GM18861 (cell line): ENCODE measurements at regions not wholly inside any gene's neighbourhood (a gene's known extent, or its start where the extent isn't known, plus 50 kb on each side); places are given as distances from the start of the nearest gene placed in this dataset.

Experiments
- ATAC-seq: cut with Tn5 transposase; IDR thresholded peaks from one replicate; pipeline ENCODE4 v1.9.1; 2021; ENCODE audit not compliant: unreplicated experiment

DNA sequence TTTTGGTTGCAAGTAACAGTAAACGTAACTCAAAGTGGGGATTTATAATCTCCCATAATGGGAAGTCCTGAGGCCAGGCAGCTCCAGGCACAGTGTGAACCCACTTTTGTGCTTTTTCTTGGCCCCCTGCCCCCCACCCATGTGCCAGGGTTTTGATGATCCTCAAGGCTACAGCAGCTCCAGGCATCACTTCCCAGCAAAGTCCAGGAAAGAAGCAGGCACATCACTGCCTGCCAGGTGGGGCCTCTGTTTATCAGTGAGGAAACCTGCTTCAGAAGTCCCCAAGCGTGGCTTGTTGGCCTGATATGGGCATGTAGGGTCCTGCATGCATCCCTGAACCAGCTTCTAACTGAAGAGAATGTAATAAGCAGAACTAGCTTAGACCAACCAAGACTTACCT is 299.2 kb upstream of the SKOR2 start:
- ATAC-seq = no peak

DNA sequence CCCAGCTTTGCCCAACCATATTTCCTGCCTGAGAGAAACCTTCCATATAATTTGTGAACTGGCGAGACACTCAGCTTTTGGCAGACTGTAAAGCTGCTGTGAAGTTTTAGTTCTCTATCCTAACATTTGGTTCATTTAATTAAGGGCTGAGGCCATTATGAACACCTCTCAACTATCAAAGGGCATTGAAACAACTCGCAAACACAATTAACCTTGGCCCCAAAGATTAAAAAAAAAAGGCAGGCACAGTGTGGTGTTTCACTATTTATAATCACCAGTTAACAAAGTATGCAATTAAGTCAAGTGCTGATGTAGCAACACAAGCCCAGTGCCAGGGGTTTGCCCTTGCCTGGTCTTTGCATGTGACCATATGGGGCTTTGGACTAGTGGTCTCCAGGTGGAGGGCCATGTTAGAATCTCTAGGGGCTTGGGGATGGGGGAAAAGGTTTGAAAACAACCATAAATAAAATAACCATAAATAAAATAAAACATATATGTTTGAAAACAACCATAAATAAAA is 297.6 kb upstream of the SKOR2 start:
- no peak for ATAC-seq

DNA sequence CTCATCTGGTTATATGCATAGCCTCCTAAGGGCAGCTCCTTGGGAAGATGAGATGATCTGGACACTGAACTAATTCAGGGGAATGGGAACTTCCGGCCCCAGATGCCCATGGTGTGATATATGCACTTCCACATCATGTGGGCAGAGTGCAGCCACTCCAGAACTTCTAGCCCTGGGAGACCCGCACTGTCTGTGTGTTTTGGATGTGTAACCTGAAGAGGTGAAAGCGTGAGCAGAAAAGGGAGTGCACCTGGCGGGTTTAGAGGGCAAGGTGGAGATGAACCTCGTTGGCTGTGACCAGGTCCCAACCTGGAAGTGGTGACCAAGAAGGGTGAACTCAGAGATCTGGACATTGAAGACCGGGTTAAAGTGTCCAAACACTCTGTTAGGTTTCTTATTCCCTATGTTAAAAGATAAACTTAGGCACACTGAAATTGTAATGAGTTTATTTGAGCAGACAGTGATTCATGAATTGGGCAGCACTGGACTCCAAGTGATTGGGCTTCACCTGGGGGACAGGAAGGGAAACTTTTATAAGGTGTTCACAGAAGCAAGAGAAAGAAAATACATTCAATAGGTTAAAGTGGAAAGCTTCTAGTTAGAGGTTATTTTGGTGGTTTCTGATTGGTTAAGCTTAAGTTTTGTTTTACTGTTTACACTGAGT is 296.2 kb upstream of the SKOR2 start:
- ATAC-seq = no peak

DNA sequence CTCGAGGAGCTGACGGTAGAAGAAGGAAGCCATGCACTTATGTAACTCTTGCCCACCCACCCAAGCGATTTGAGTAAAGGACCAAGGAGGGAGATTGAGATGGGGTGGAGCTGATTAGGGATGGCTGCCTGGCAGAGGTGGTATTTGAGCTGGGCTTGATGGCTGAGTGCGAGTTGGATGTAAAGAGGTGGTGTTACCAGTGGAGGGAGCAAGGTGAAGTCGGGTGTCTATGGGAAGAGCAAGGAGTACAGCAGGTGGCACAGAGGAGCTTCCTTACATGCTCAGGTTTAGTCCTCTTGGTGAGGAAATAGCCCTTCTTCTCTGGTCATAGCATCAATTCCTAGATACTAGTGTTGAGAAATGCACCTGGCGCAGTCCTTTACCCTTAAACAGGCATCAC is 294.2 kb upstream of the SKOR2 start:
- no peak for ATAC-seq

DNA sequence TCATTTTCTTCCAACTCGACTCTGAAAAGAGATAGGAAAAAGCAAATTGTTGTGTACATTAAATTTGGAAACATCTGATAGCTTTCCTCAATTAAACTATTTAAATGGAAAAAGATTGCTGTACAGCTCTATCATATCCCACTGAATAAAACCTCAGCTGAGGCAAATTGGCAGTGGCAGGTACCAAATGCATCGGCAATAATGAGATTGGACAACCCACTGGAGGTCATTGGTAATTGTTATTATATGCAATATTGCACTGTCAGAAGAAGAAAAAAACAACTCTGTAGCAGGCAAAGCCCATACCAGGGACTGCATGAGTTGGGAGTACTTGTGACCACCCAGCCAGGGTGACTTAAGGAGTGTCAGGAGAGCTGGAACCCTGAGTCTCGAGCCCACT is 291.6 kb upstream of the SKOR2 start:
- no peak for ATAC-seq

DNA sequence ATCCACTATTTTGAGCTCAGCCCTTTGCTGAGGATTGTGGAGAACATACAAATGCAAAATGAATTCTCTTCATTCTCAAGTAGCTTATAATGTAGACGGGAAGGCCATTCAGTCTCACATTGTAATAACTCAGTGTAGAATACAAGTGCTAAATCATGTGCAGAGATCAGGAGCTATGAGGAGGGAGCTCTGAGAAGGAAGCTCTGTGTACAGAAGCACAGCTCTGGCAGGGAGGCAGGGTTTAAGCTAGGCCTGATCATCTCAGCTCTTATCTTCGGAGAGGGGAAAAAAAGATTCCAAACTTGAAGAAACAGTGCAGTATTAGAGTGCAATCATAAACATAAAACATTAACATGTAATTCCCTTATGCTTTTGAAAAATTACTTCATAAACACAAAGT is 291.1 kb upstream of the SKOR2 start:
- no peak for ATAC-seq

DNA sequence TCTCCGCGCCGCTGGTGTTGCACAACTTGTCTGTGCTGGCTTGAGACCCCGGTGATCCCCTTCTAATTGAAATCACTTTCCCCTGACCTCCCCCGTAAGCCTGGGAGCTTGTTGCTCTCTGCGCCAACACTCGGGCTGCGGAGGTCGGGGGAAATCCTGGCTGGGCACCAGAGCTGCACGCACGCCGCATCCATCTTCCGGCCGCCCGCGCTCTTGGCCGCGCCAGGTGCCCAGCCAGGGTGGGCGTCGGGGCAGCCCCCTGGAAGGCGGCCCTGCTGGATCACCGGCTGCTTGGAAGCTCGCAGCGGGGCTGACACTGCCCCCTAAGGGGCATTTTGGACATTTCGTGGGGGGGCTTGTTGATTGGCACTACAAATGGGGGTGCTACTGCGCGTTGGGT is 280.3 kb upstream of the SKOR2 start:
- no peak for ATAC-seq

DNA sequence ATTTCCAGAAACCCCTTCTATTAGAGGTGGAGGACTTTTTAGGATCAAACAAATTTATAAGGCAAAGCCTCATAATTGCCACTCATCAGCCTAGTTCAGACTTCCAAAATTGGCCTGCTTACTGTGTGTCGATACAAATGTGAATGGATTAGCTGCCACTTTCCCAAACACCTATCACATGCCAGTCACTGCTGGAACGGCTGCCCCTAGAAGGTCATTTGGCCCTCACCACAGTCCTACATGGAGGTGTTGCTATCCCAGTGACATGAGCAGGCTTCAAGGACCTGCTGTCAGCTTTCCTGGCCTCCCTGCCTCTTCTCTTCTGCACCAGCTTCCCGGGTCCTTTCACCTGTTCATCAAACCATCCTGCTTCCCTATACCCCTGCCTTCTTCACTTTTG is 279.2 kb upstream of the SKOR2 start:
- ATAC-seq = no peak

DNA sequence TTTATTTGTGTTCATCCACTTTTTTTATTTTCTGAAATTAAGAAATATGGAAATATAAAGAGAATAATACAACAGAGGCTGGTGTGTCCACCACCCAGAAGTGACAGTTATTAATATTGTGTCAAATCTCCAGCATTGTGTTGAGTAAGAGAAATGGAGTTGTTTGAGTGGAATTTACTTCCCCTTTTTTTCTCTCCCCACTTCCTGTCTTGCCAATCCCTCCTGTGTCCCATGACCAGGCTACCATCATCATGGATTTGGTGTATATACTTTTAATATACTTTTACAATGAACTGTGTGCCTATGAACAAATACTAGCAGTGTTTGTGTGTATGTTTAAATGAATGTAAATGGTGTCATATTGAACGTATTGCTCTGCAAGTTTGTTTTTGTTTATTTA is 276.9 kb upstream of the SKOR2 start:
- ATAC-seq = no peak

DNA sequence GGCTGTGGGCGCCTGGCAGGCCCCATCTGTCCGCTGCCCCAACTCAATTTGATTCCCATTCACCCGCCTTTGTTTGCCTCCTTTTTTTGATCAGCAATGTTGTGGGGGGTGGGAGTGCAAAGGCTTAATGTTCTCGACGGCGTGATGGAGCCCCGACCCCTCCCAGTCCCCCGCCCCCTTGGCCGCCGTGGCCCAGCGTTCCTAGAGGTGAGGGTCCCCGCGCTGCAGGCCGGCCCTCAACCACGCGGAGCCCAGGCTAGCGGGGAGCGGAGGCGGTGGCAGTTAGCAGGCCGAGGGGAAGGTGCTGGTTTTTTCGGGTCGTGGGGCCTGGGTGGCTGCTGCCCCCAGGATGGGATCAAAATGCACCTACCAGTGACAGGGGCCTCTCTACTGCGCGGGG is 274.7 kb upstream of the SKOR2 start:
- ATAC-seq = no peak

DNA sequence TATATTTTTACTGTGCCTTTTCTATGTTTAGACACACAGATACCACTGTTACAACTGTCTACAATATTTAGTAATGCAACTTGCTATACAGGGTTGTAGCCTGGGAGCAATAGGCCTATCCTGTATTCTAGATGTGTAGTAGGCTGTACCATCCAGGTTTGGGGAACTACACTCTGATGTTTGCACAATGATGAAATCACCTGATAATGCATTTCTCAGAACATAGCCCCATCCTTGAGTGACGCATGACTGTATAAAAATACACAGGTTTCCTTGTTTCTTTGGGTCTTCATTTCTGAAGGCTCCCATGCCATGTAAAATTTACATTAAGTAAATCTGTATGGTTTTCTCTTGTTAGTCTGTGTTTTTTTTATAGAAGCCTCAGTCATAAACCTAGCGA is 270.9 kb upstream of the SKOR2 start:
- no peak for ATAC-seq

DNA sequence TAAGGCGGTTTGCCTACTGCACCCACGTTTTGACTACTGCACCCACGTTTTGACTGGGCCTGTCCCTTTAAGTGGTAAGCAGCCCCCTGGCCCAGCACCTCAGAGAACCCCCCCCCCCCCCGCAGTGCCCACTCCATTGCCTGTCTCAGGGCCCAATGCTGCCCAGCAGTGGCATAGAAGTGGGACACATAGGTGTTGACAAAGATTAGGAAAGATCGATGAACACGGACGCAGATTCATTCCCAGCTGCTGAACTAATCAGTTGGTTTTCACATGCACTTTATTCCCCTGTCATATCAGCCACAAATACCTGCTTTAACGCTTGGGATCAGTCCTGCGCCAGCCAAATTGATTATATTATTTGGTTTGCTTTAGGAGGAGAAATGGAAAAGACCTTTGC is 268.8 kb upstream of the SKOR2 start:
- no peak for ATAC-seq

DNA sequence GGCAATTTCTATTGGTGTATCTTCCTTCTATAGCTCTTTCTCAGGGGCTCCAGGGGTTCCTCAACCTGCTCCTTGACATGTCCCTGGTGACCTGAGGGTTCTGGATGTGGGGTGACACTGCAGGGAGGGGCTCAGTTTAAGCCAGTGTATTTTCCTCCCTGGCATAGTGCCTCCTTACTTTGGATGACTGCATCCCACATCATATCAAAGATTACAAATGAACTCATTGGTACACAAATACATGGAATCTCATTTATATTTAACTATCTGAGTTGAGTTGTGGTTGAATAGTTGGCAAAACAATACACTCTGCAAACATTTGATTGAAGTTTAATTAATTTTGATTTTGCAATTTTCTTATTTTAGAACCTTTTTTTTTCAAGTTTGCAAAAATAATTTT is 268.2 kb upstream of the SKOR2 start:
- no peak for ATAC-seq

DNA sequence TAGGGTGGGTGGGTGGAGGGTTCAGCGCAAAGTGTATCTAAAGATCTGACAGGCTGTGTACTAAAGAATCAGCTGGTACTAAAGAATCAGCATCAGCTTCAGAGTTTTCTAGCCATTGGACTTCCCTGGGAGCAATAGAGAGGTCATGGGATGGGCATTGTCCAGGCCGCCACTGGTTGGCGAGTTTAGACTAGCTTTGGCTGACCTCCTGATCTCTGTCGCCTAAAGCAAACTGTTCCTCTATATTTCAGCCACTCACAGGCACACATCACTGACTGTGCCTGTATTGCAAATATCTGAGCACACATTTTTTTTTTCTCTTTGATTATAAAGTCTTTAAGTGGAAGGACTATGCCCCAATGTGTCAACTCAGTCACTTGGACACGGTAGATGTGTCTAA is 267.8 kb upstream of the SKOR2 start:
- ATAC-seq = no peak

DNA sequence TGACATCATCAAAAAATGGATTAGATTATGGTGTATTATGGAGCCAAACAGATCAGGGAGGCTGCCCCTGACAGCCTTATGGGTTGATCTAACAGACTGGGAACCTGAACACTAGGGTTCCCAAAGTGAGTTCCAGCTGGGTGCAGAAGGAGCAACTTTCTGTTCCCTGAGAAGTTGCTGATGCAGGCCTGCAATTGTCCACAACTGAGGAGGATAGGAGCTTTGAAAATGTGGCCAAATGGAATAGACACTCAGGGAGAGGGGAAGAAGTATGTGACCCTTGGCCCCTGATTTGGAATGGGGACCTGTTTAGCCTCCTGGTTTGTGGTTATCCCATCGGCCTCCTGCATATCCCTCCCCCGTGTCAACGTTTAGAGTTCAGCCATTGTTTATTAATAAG is 262.2 kb upstream of the SKOR2 start:
- ATAC-seq = no peak

DNA sequence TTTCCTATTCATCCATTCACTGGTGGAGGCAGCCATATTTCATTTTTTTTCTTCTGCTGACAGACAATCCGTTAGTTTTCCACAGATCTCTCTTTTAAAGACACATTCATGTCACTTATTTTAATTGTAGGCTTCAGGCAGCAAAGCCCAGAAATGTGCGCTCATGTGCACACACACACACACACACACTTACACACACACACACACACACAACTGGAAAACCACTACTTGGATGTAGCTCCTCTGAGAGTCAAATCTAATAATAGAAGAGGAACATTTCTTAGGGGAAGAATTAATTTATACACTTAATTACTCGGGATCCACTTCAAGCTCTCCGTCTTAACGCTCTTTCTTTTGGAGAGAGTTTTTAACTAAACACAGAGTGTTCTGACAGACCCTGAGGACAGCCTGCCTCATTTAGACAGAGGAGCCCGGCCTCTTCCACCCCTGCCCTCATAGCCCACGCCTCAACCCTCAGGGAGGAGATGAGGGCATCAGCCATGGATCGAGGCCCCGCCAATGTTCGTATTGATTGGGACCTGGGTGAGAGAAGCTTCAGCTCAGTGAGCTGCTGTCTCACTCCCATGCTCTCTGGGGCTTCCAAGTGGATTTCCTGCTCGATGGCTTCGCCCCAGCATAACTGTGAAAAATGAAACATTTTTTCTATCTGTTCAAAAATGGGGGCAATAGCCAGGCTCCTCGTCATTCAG is 261.4 kb upstream of the SKOR2 start:
- ATAC-seq = no peak

DNA sequence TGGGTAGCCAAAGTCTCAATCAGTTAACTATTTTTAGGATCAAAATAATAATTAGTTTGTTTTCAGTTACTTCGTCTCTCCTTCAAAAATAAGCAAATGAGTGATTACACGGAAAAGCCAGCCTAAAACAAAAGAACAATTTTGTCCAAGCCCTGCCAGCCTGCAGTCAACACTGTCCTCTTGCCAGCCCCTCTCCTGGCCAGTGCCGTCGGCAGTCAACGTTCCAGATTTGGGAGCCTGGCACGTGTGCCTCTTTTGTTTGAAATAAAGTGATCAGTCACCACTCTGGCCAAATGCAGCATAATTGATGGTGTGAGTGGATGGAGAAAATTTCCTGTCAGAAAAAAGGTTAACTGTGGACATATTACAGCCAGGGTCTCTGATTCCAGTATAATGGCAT is 260.6 kb upstream of the SKOR2 start:
- ATAC-seq = no peak

DNA sequence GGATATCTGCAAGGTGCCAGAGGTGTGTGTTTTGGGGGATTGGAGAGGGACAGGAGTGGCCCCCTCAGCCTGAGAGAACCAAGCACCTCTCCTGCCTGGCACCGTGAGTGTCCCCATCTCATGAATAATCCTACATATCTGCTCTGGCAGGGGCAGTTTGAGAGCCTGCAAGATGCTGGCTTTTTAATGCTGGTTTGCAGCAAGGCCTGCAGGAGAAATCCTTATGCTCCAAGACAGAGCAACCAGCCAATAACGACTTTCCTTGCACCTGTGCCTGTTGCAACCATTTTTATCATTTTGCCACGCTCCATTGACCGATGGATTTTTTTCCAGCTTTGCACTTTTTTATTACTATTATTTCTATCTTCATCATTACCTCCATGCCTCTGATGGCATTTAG is 259.4 kb upstream of the SKOR2 start:
- no peak for ATAC-seq

DNA sequence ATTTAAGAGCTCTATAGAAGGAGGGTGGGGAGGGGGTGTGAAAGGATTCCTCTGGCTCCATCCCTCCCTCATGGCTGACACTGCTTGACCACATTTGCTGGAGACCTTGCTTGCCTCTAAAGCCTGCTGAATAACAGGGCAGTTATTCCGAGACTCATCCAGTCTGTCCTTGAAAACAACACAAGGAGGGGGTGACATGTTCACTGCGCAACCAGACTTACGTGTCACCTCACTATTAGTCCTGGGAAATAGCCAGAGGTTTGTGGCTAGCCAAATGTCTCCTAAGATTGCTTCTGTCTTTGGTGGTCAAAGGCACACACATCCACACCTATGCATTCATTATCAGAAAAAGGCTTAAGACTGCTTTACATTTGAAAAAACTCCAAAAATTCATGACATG is 256.2 kb upstream of the SKOR2 start:
- no peak for ATAC-seq

DNA sequence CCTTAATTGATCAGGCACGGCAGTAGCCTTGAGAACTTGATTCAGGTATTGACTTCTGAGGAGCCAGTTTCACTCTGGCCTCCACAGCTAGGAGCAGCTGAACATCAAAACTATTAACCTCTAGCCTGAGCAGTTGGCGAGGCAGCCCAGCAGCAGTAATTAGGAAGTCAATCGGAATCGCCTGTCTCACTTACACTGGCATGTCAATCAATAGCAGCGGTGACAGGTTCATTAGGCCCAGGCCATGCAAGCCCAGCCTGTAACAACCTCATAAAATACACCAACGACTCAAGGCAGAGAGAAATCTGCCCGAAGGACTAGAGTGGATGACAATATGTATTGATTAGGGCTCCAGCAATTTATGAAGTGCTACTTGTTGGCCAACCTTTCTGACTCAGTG is 255.4 kb upstream of the SKOR2 start:
- no peak for ATAC-seq

DNA sequence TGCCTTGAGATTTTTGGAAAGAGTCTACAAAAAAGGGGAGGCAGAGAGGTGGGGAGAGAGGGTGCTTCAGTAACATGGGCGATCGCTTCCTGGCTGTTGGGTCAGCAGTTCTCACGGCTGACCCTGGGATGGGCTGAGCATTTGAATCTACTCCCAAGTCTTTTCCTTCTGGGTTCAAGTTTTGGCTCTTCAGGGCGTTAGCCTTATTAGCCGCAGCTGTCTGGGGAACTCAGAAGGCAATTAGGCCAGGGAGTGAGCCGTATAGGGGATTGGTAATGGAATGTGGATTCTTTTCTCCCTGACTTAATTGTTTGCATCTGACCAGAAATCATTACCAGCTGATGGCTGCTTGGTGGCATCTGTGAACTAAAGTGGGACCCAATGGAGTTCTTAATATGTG is 250.5 kb upstream of the SKOR2 start:
- no peak for ATAC-seq

DNA sequence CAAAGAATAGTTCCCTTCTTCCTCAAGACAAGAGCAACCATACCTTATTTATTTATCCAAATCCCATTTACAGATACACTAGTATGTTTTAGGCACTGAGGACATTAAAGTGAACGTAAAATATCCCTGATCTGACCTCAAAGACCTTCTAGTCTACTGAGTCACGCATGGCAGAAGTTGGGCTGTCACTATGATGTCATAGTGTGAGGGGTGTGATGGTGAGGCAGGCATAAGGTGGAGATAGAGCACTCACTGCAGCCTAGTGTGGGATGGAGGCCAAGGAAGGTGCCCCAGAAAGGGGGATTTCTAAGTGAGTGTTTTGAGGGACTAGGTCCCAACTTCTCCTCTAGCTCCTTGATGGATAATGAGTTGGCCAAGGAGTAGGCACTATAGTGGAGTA is 249.5 kb upstream of the SKOR2 start:
- ATAC-seq = no peak

DNA sequence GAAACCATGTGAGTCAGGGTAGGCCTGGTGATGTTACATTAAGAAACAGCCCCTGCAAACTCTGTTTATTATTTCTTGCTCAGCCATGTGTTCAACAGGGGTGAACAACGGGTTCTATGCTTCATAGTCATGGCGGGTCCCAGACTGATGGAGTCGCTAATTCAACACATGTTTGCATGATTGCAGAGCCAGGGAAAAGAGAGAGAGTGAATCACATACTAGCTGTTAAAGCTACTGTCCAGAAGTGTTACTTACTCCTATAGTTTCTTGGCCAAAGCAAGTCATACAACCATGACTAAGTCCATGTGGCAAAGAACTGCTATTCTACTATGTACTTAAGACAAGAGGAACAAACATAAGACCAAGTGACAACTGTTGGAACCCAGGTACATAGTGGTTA is 241.2 kb upstream of the SKOR2 start:
- no peak for ATAC-seq
